ENCODE measurements at regions not wholly inside any gene's neighbourhood (a gene's known extent, or its start where the extent isn't known, plus 50 kb on each side); places are given as distances from the start of the nearest gene placed in this dataset.

- TF ChIP-seq CTCF (IDR thresholded peaks at IDR 0.05; ENCODE audit: low read length) (no peak), EZH2 (IDR thresholded peaks at IDR 0.05; ENCODE audit: borderline replicate concordance, low read length) (no peak)
Measured at GRCh38 chr5:6859023-6859422, 145.8 kb downstream of the TENT4A start.
